GM18520 (cell line): ENCODE measurements at regions not wholly inside any gene's neighbourhood (a gene's known extent, or its start where the extent isn't known, plus 50 kb on each side); places are given as distances from the start of the nearest gene placed in this dataset.

ENCODE experiments used
- ATAC-seq: cut with Tn5 transposase; IDR thresholded peaks from one replicate; pipeline ENCODE4 v1.9.1; 2021; ENCODE audit not compliant: unreplicated experiment

GRCh38 chr1:187294421-187295201 is 465.9 kb downstream of the PLA2G4A start:
- no peak for ATAC-seq

DNA sequence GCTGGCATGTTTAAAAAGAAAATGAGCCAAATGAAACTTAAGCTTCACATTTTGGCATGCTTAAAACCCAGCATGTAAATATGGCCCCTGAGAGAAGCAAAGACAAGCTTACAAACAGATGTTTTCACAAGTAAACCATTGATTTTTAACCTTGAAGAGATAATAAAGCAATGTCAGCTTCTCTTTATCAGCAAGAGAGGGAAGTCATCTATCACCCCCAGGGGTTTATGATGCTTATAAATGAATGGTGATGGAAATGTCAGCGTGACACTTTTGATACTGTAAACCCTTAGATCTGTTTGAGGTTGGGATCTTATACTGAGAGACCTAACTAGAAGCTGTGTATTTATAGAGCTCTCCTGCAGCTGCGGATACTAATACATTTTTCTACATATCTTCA is 471.3 kb downstream of the PLA2G4A start:
- no peak for ATAC-seq

DNA sequence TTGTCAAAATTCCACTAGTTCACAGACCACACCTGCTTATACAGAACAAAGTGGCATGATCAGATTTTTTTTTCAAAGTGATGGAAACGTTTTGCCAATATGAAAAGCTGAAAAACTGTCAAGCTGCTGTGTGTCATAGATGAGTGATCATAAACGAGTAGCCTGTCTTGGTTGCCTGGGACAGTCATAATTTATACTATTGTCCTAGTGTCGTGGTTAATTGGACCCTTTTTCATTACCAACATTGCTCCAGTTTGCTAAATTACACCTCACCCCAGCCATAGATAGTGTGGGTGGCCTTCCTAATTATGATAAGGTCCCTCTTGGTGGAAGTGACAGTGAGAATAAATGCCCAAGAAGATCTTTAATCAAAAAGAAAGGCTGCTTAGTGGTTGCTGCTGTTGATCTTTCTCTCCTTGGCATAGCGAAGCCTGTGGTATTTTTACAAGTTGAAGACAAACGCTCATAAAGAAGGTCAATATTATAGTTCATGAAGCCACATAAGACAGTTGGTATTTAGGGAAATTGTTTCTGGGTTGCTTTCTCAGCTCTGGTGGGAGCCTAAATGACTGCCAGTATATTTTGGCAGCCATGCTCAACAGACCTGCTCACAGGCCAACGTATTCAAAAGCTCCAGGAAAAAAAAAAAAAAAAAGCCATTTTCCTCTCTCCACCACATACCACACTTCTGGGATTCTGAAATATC is 478.1 kb downstream of the PLA2G4A start:
- no peak for ATAC-seq

GRCh38 chr1:187310038-187310631 is 481.4 kb downstream of the PLA2G4A start:
- no peak for ATAC-seq

GRCh38 chr1:187313115-187313514 is 484.4 kb downstream of the PLA2G4A start:
- ATAC-seq = no peak

DNA sequence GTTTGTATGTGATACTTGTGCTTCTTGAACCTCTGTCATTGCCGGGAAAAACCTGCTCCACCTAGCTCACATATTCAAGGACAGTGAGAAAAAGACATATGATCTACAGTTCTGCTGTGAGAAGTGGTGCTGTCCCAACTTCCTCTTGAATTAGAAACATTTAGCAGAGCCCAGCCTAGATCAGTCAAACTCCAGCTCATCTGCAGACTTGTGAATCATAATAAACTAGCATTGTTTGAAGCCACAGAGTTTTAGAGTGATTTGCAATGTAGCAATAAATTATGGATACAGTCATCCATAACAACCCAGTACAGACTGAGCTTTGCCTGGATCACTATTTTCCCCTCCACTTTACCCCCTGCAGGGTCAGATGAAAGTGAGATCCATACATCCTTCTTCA is 497.8 kb downstream of the PLA2G4A start:
- no peak for ATAC-seq

- ATAC-seq = peak; percentile 69
Measured at GRCh38 chr1:187336441-187337168, 507.9 kb downstream of the PLA2G4A start.

GRCh38 chr1:187338762-187339412 is 510.1 kb downstream of the PLA2G4A start:
- ATAC-seq = no peak

- ATAC-seq = no peak
Measured at GRCh38 chr1:187342495-187342894, 513.7 kb downstream of the PLA2G4A start.

DNA sequence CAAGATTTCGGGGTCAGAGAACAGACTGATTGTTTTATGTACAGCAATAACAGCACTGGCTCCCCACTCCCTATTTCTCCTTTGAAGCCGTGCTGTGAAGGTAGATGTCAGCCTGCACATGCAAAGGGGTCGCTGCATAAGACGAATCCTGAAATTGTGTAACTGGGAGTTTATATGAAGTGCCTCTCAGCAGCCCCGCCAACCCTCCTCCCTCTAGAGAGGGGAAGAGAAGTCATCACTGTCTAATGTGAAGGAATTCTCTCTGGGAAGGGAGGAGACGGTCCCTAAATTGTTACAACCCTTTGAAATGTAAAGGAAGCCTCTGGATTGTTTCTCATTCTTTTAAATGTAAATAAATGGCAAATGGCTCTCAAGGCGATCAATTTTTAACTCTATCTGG is 545.3 kb downstream of the PLA2G4A start:
- no peak for ATAC-seq

DNA sequence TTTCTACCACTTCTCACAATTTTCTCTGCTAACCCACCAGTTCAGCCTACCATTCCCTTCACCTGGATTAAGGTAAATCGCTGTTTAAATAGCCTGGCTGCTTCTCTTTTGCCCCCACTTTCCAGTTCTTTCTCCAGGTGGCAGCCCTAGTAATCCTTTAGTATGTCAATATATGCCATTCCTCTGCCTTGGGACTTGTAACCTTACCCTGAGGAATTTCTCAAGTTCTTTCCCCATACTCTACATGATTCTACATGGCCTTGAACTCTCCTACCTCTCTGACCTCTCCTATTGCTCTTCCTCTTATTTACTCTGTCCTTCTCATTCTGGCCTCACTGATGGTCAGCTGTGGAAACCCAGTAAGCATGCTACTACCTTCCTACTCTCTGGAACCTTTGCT is 546.0 kb downstream of the PLA2G4A start:
- no peak for ATAC-seq

- no peak for ATAC-seq
Measured at GRCh38 chr1:187383366-187383765, 554.6 kb downstream of the PLA2G4A start.

DNA sequence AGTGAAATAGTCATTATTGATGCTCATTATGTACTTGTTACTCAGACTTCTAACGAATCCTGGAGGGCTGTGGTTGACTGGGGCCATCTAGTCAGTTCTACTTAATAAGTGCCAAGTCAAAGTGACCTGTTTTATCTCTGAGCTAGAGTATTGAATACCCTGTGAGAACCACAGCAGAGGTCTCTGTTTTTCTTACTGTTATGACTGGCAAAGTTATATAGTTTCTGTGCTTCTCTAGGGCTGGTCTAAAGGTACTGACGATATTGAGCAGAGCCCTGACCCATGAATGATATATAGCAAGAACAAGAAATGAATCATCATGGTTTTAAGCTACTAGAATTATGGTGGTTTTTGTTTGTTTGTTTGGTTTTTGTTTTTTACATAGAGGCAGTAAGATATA is 555.8 kb downstream of the PLA2G4A start:
- peak; percentile 97 for ATAC-seq

DNA sequence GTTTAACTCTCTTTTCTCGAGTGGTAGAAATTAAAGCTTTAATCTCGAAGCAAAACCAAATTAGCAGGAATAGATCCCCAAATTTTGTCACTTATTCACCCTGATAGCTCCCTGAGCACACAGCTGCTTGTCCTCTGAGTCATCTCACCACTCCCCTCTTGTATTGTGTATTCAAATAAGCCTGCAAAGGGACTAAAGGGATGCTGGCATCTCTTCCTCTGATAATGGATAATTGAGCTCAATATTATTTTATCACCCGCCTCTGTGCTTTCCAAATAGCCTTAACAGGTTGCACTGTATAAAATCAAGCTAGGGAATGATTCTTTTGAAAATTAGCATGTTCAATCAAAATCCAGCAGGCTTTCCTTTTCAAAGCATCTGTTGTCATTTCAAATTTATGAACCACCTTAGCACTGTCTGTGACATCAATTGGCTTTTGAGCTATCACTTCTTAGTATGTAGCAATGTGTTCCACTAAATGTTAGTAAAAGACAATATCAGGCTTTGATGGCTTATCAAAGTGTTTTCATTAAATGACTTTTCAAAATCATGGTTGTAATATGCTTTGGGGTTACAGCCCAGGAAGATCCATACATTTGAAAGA is 561.6 kb downstream of the PLA2G4A start:
- no peak for ATAC-seq

DNA sequence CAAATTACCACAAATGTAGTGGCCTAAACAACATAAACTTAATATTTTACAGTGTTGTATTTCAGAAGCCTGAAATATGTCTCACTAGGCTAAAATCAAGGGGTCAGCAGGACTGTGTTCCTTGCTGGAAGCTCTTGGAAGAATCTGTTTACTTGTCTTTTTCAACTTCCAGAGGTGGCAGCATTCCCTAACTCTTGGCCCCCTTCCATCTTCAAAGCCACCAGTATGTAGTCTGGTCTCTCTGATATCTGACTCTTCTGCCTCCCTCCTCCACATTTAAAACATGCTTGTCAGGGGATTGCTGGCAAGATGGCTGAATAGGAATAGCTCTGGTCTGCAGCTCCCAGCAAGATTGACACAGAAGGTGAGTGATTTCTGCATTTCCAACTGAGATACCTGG is 567.5 kb downstream of the PLA2G4A start:
- no peak for ATAC-seq

DNA sequence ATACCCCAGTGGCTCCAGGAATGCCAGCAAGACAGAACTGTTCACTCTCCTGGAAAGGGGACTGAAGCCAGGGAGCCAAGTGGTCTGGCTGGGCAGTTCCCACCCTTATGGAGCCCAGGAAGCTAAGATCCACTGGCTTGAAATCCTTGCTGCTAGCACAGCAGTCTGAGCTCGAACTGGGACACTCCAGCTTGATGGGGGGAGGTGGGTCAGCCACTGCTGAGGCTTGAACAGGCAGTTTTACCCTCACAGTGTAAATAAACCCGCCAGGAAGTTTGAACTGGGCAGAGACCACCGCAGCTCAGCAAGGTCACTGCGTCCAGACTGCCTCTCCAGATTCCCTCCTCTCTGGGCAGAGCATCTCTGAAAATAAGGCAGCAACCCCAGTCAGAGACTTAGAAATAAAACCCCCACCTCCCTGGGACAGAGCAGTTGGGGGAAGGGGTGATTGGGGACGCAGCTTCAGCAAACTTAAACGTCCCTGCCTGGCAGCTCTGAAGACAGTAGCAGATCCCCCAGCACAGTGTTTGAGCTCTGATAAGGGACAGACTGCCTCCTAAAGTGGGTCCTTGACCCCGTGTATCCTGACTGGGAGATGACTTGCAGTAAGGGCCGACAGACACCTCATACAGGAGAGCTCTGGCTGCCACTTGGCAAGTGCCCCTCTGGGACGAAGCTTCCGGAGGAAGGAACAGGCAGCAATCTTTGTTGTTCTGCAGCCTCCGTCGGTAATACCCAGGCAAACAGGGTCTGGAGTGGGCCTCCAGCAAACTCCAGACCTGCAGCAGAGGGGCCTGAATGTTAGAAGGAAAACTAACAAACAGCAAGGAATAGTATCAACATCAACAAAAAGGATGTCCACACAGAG is 568.4 kb downstream of the PLA2G4A start:
- no peak for ATAC-seq

GRCh38 chr1:187408212-187409004 is 579.7 kb downstream of the PLA2G4A start:
- ATAC-seq = no peak

- ATAC-seq = no peak
Measured at GRCh38 chr1:187409341-187409740, 580.6 kb downstream of the PLA2G4A start.

DNA sequence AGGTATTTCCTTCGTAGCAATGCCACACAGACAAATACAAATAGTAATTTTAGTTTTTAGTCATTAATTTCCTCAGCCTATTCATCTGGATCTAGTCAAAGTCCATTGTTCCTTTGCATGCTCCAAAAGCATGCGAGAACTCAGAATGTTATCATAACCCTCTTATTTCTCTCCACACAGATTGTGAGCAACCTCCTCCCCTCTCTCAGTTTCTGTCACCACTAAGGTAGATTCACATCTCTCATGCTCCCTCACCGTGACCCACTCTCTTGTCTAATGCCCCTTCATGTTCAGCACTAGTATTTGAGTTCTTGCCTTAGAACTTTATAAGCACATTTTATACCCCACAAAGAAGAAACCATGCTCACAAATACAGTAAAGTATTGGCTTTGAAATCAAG is 582.4 kb downstream of the PLA2G4A start:
- ATAC-seq = peak; percentile 37
